Vagina (tissue), 2 donors: ENCODE measurements at regions not wholly inside any gene's neighbourhood (a gene's known extent, or its start where the extent isn't known, plus 50 kb on each side); places are given as distances from the start of the nearest gene placed in this dataset.

Experiments
- DNase-seq, 2 donors: peaks; one replicate each; pipeline ENCODE4 v3.0.0-alpha.2; 2017; ENCODE audit errors: extremely low spot score in 2 of 2
- H3K27ac ChIP-seq: fragments of 200-600 bp; sonication (generic); one replicate; pipeline ENCODE4 v1.5.1; 2019
- H3K27me3 ChIP-seq: fragments of 200-600 bp; sonication (generic); one replicate; pipeline ENCODE4 v1.5.1; 2019
- H3K36me3 ChIP-seq, 2 donors: fragments of 200-600 bp; sonication (generic); one replicate each; pipeline ENCODE4 v1.5.1; 2017 to 2019
- H3K4me1 ChIP-seq: fragments of 200-600 bp; sonication (generic); one replicate; pipeline ENCODE4 v1.5.1; 2019
- H3K4me3 ChIP-seq, 2 donors: fragments of 200-600 bp; sonication (generic); 1 replicate in 1 of 2; 2 replicates in 1 of 2; pipeline ENCODE4 v1.5.1; 2016 to 2019
- H3K9me3 ChIP-seq: fragments of 200-600 bp; sonication (generic); one replicate; pipeline ENCODE4 v1.5.1; 2019
- CTCF ChIP-seq, 3 experiments: fragments of 450-650 bp in 2 of 3; fragments of 200-600 bp in 1 of 3; sonication (generic) in 1 of 3; IDR thresholded peaks; one replicate each; pipeline ENCODE4 v1.5.1; 2017 to 2019; ENCODE audit warnings: antibody characterized with exemption in 3 of 3, mild to moderate bottlenecking in 2 of 3, moderate library complexity in 2 of 3
- POLR2A ChIP-seq, 2 donors: fragments of 450-650 bp; IDR thresholded peaks; one replicate each; pipeline ENCODE4 v1.6.1; 2017; ENCODE audit warnings: antibody characterized with exemption in 2 of 2, mild to moderate bottlenecking in 2 of 2, moderate library complexity in 2 of 2
- POLR2AphosphoS5 ChIP-seq, 2 donors: sonication (generic); formaldehyde crosslinking; IDR thresholded peaks; one replicate each; pipeline ENCODE4 v1.9.0; 2017; ENCODE audit warnings: antibody characterized with exemption in 2 of 2, mild to moderate bottlenecking in 2 of 2, low read depth in 1 of 2; ENCODE audit not compliant: insufficient read depth in 1 of 2
- intact Hi-C: fragments of 100-400 bp; cut with DNase I; formaldehyde crosslinking; loops from one replicate; pipeline ENCODE4 v1.15.1; 2023

GRCh38 chr9:86755561-86755941 lies 191.8 kb downstream of the GAS1 start:
- Histone ChIP-seq H3K4me1 (peaks cover under 1% of the 10 kb centered on the region), H3K27me3 (no peaks in the 10 kb centered on the region), H3K27ac (no peak overlapping the region), H3K9me3 (no peaks in the 10 kb centered on the region), H3K36me3 (no peaks in the 10 kb centered on the region), H3K4me3 (no peak overlapping the region)
- intact Hi-C loops = no loop called here
- no peak for TF ChIP-seq POLR2A (IDR thresholded peaks at IDR 0.05)
- TF ChIP-seq POLR2AphosphoS5 (IDR thresholded peaks at IDR 0.05; ENCODE audit: insufficient read depth in 1 of 2, low read depth in 1 of 2) = no peak
- no peak for TF ChIP-seq CTCF (IDR thresholded peaks at IDR 0.05)
- DNase-seq = no peak

GRCh38 chr9:86754581-86755560 lies 192.4 kb downstream of the GAS1 start:
- intact Hi-C loops = no loop called here
- Histone ChIP-seq H3K36me3 (no peaks in the 10 kb centered on the region), H3K4me3 (no peak overlapping the region), H3K4me1 (peaks cover 7% of the 10 kb centered on the region), H3K27ac (no peak overlapping the region), H3K27me3 (no peaks in the 10 kb centered on the region), H3K9me3 (no peaks in the 10 kb centered on the region)
- no peak for TF ChIP-seq CTCF (IDR thresholded peaks at IDR 0.05)
- peak in 1 of 2 donors; percentile 47 for TF ChIP-seq POLR2AphosphoS5 (IDR thresholded peaks at IDR 0.05; ENCODE audit: insufficient read depth in 1 of 2, low read depth in 1 of 2)
- peak in 1 of 2 donors; percentile 75 for DNase-seq

GRCh38 chr9:86753836-86754235 lies 193.5 kb downstream of the GAS1 start:
- H3K27ac ChIP-seq = no peak overlapping the region
- H3K27me3 ChIP-seq = no peaks in the 10 kb centered on the region
- no peaks in the 10 kb centered on the region for H3K9me3 ChIP-seq
- no peak for TF ChIP-seq POLR2A (IDR thresholded peaks at IDR 0.05)
- no peak for TF ChIP-seq CTCF (IDR thresholded peaks at IDR 0.05)
- no peak for TF ChIP-seq POLR2AphosphoS5 (IDR thresholded peaks at IDR 0.05; ENCODE audit: insufficient read depth in 1 of 2, low read depth in 1 of 2)
- intact Hi-C loops = no loop called here
- no peak for DNase-seq
- no peak overlapping the region for H3K4me3 ChIP-seq
- H3K36me3 ChIP-seq = no peaks in the 10 kb centered on the region
- peaks cover 13% of the 10 kb centered on the region for H3K4me1 ChIP-seq

GRCh38 chr9:86752733-86753132 lies 194.6 kb downstream of the GAS1 start:
- intact Hi-C loops = no loop called here
- Histone ChIP-seq H3K27ac (no peak overlapping the region), H3K4me1 (peaks cover 13% of the 10 kb centered on the region), H3K9me3 (no peaks in the 10 kb centered on the region), H3K4me3 (no peak overlapping the region), H3K27me3 (no peaks in the 10 kb centered on the region), H3K36me3 (no peaks in the 10 kb centered on the region)
- peak in 1 of 2 donors; percentile 52 for DNase-seq
- no peak for TF ChIP-seq POLR2A (IDR thresholded peaks at IDR 0.05)
- no peak for TF ChIP-seq POLR2AphosphoS5 (IDR thresholded peaks at IDR 0.05; ENCODE audit: insufficient read depth in 1 of 2, low read depth in 1 of 2)
- TF ChIP-seq CTCF (IDR thresholded peaks at IDR 0.05) = no peak

- TF ChIP-seq CTCF (IDR thresholded peaks at IDR 0.05) (no peak), POLR2AphosphoS5 (IDR thresholded peaks at IDR 0.05; ENCODE audit: insufficient read depth in 1 of 2, low read depth in 1 of 2) (no peak), POLR2A (IDR thresholded peaks at IDR 0.05) (no peak)
- Histone ChIP-seq H3K36me3 (no peaks in the 10 kb centered on the region), H3K27ac (no peak overlapping the region), H3K4me3 (no peak overlapping the region), H3K9me3 (no peaks in the 10 kb centered on the region), H3K4me1 (peaks cover 13% of the 10 kb centered on the region), H3K27me3 (no peaks in the 10 kb centered on the region)
- DNase-seq = peak; percentile 46 to 64
- intact Hi-C loops = no loop called here
These were observed 195.3 kb downstream of the GAS1 start for GRCh38 chr9:86751956-86752355.
